Heart left ventricle (tissue), 16 donors: ENCODE measurements at regions not wholly inside any gene's neighbourhood (a gene's known extent, or its start where the extent isn't known, plus 50 kb on each side); places are given as distances from the start of the nearest gene placed in this dataset.

Experiments
- ATAC-seq, 4 donors: fragments of 200-7000 bp; cut with Tn5 transposase; one replicate each; pipeline ENCODE4 v1.9.1; 2020 to 2022; ENCODE audit warnings: moderate library complexity in 4 of 4, mild to moderate bottlenecking in 3 of 4, moderate number of reproducible peaks in 1 of 4
- DNase-seq, 5 donors: peaks; one replicate each; pipeline ENCODE4 v3.0.0-alpha.2; 2020
- H3K27ac ChIP-seq, 12 donors: fragments of 200-600 bp; sonication (generic) in 4 of 12; one replicate each; pipeline versions ENCODE4 v1.5.0 to v1.8.0; 2016 to 2022; ENCODE audit warnings: mild to moderate bottlenecking in 2 of 12
- H3K27me3 ChIP-seq, 9 donors: fragments of 200-600 bp; sonication (generic) in 2 of 9; one replicate each; pipeline versions ENCODE4 v1.5.1 to v1.8.0; 2016 to 2022; ENCODE audit warnings: mild to moderate bottlenecking in 3 of 9
- H3K36me3 ChIP-seq, 9 donors: fragments of 200-600 bp; sonication (generic) in 2 of 9; one replicate each; pipeline versions ENCODE4 v1.5.0 to v1.8.0; 2018 to 2022; ENCODE audit warnings: mild to moderate bottlenecking in 2 of 9
- H3K4me1 ChIP-seq, 12 donors: fragments of 200-600 bp; sonication (generic) in 4 of 12; one replicate each; pipeline versions ENCODE4 v1.5.0 to v1.8.0; 2016 to 2022; ENCODE audit warnings: mild to moderate bottlenecking in 3 of 12
- H3K4me3 ChIP-seq, 12 donors: fragments of 200-600 bp; sonication (generic) in 4 of 12; one replicate each; pipeline versions ENCODE4 v1.5.0 to v1.8.0; 2017 to 2022; ENCODE audit warnings: mild to moderate bottlenecking in 9 of 12, moderate library complexity in 4 of 12
- H3K9me3 ChIP-seq, 12 donors: fragments of 200-600 bp; sonication (generic) in 4 of 12; one replicate each; pipeline versions ENCODE4 v1.5.0 to v1.8.0; 2016 to 2022; ENCODE audit warnings: mild to moderate bottlenecking in 1 of 12
- CTCF ChIP-seq, 12 donors: fragments of 200-600 bp; sonication (generic) in 4 of 12; IDR thresholded peaks; one replicate each; pipeline versions ENCODE4 v1.5.0 to v1.8.0; 2018 to 2022; ENCODE audit warnings: antibody characterized with exemption in 12 of 12, mild to moderate bottlenecking in 5 of 12
- POLR2A ChIP-seq, 2 donors: fragments of 450-650 bp; IDR thresholded peaks; one replicate each; pipeline ENCODE4 v1.6.1; 2017; ENCODE audit warnings: antibody characterized with exemption in 2 of 2, mild to moderate bottlenecking in 2 of 2, moderate library complexity in 2 of 2
- WGBS, 4 donors: extraction: QIAGEN DNeasy Blood & Tissue Kit in 2 of 4; methylation state at CpG; one replicate each; pipeline versions ENCODE4 v1.1.5 to v1.1.7; 2013 to 2018; 5-methylcytosine and 5-hydroxymethylcytosine counted together
- intact Hi-C, 10 donors: fragments of 100-400 bp; cut with DNase I; formaldehyde crosslinking; loops; one replicate each; pipeline versions ENCODE4 v1.11.1 to v1.14.2; 2022
- donor health status: ischemic (EF 13 %, LVEDD 7.1; RV severe dilation, severe dysfunction).
- donor health status: healthy with polysubstance abuse.
- donor health status: DM: no; HTN: yes; CAD: no.
- donor health status: DM: no; HTN: no; CAD: no.
- donor health status: ischemic (EF 25% LVEDD 6.9; RV normal size, moderate dysfunction).
- donor health status: ischemic (EF 25% LVEDD 5.7; RV mildly dilated, moderate dysfunction).
- donor health status: healthy.
- donor health status: DM: yes; HTN: yes; CAD: no.
- donor health status: ischemic (EF 35%, LVEDD 5.7; RV mildly dilated, moderate dysfunction).
- donor health status: nonischemic (EF 11% LVEDD 7.7; RV severe dilation, severe dysfunction).
- donor health status: DM: yes; HTN: yes; CAD: no.
- donor health status: PGD.
- donor health status: ischemic (EF 29% LVEDD 5.4; RV normal size, mild dysfunction).
- donor health status: nonischemic (EF 23%, LVEDD 6.1; RV moderate dilation, normal function).

DNA sequence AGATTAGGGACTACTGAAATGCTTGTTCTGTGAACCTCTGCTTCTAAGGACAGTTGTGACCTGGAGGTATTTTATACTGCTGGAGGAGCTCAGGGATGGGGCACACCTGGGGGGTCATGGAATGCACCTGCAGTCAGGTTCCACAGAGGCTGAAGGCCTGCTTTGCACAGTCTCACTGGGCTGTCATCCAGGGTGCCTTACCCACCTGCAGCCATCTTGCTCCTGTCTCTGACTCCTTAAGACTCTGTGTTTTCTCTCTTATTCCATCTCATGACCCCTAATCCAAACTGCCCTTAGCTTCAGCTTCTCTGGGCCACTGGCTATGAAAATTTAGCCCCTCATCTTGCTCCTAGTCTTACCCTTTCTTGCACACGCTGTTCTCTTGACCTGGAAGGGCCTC is 127.0 kb upstream of the SNX19 start:
- TF ChIP-seq POLR2A (IDR thresholded peaks at IDR 0.05) (no peak), CTCF (IDR thresholded peaks at IDR 0.05) (no peak)
- Histone ChIP-seq H3K36me3 (no peaks in the 10 kb centered on the region), H3K4me1 (no peaks in the 10 kb centered on the region), H3K27ac (no peak overlapping the region), H3K4me3 (no peak overlapping the region), H3K9me3 (no peaks in the 10 kb centered on the region), H3K27me3 (peaks cover 0 to 26% (median 0%) of the 10 kb centered on the region in 9 donors)
- intact Hi-C loops, result no loop called here
- WGBS, 4 donors, result 75 to 86% (median 81%) methylated on average over 1 of the region's 1 CpG
- ATAC-seq, result no peak
- no peak for DNase-seq

- Histone ChIP-seq H3K4me1 (no peaks in the 10 kb centered on the region), H3K27ac (no peak overlapping the region), H3K9me3 (no peaks in the 10 kb centered on the region), H3K27me3 (peaks cover 0 to 36% (median 0%) of the 10 kb centered on the region in 9 donors), H3K36me3 (no peaks in the 10 kb centered on the region), H3K4me3 (no peak overlapping the region)
- TF ChIP-seq CTCF (IDR thresholded peaks at IDR 0.05), result no peak
- TF ChIP-seq POLR2A (IDR thresholded peaks at IDR 0.05), result no peak
- no peak for DNase-seq
- intact Hi-C loops, result no loop called here
- 56 to 64% (median 63%) methylated on average over 7 of the region's 7 CpGs for WGBS, 4 donors
- no peak for ATAC-seq
Observed at GRCh38 chr11:131044851-131045250, 128.6 kb upstream of the SNX19 start.

DNA sequence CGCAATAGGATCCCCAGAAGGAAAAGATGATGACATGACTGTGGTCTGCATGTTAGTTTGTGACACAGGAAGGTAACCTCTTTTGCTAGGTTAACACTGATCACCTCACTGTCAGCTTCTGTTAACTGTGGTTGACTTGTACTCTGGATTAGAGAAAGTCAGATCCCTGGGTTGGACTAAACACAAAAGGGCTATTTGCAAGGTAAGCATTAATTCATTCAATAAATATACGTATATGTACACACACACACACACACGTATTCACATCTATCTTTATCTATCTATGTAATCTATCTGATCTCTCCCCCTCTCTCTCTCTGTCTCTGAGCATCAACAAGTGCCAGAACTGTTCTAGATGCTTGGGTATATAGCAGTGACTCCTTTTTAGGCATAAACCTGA is 136.1 kb upstream of the SNX19 start:
- DNase-seq (no peak), ATAC-seq (no peak)
- Histone ChIP-seq H3K27ac (no peak overlapping the region), H3K9me3 (no peaks in the 10 kb centered on the region), H3K4me3 (no peak overlapping the region), H3K4me1 (no peaks in the 10 kb centered on the region), H3K27me3 (peaks cover 0 to 38% (median 3%) of the 10 kb centered on the region in 9 donors), H3K36me3 (no peaks in the 10 kb centered on the region)
- TF ChIP-seq CTCF (IDR thresholded peaks at IDR 0.05) (no peak), POLR2A (IDR thresholded peaks at IDR 0.05) (no peak)
- intact Hi-C loops, result no loop called here
- 81 to 88% (median 85%) methylated on average over 3 of the region's 3 CpGs for WGBS, 4 donors

GRCh38 chr11:131056036-131056435 is 139.8 kb upstream of the SNX19 start:
- TF ChIP-seq CTCF (IDR thresholded peaks at IDR 0.05) (no peak), POLR2A (IDR thresholded peaks at IDR 0.05) (no peak)
- Histone ChIP-seq H3K27ac (no peak overlapping the region), H3K4me3 (no peak overlapping the region), H3K4me1 (no peaks in the 10 kb centered on the region), H3K9me3 (no peaks in the 10 kb centered on the region), H3K36me3 (no peaks in the 10 kb centered on the region), H3K27me3 (peaks cover 0 to 32% (median 4%) of the 10 kb centered on the region in 9 donors)
- WGBS, 4 donors, result 33 to 61% (median 55%) methylated on average over 2 of the region's 2 CpGs
- intact Hi-C loops, result no loop called here
- DNase-seq, result no peak
- no peak for ATAC-seq
